Neural cell (in vitro differentiated cells): ENCODE measurements at regions not wholly inside any gene's neighbourhood (a gene's known extent, or its start where the extent isn't known, plus 50 kb on each side); places are given as distances from the start of the nearest gene placed in this dataset.

Experiments
- H2AFZ ChIP-seq: fragments of 200-600, 300-800 bp; sonication (generic), shearing (Covaris generic); 2 replicates; pipeline ENCODE4 v1.6.0; 2014; ENCODE audit warnings: low read depth, mild to moderate bottlenecking, antibody characterized with exemption, low read length, moderate library complexity
- H3F3A ChIP-seq: fragments of 200-600 bp; shearing (Covaris generic); 2 replicates; pipeline ENCODE4 v1.6.1; 2016; ENCODE audit warnings: mild to moderate bottlenecking, moderate library complexity, mixed read lengths, antibody characterized with exemption, low read length; ENCODE audit not compliant: insufficient read depth, poor library complexity, severe bottlenecking
- H3K27ac ChIP-seq: fragments of 200-600, 300-800 bp; sonication (generic), shearing (Covaris generic); 2 replicates; pipeline ENCODE4 v1.5.1; 2014; ENCODE audit warnings: mild to moderate bottlenecking, low read length, moderate library complexity
- H3K27me3 ChIP-seq: fragments of 300-800, 200-600 bp; sonication (generic), shearing (Covaris generic); 2 replicates; pipeline ENCODE4 v1.6.0; 2014; ENCODE audit warnings: mild to moderate bottlenecking, low read depth, low read length, moderate library complexity; ENCODE audit not compliant: insufficient read depth
- H3K36me3 ChIP-seq: fragments of 300-800, 200-600 bp; sonication (generic), shearing (Covaris generic); 2 replicates; pipeline ENCODE4 v1.5.1; 2014; ENCODE audit warnings: mild to moderate bottlenecking, antibody characterized with exemption, low read length, moderate library complexity; ENCODE audit not compliant: insufficient read depth
- H3K4me2 ChIP-seq: fragments of 300-800, 200-600 bp; sonication (generic), shearing (Covaris generic); 2 replicates; pipeline ENCODE4 v1.6.0; 2014; ENCODE audit warnings: mild to moderate bottlenecking, low read length
- H3K4me3 ChIP-seq: fragments of 300-800, 200-600 bp; sonication (generic), shearing (Covaris generic); 2 replicates; pipeline ENCODE4 v1.5.1; 2014; ENCODE audit warnings: mild to moderate bottlenecking, low read length, moderate library complexity
- H3K79me2 ChIP-seq: fragments of 200-600 bp; shearing (Covaris generic); replicated peaks from 2 replicates; pipeline ENCODE4 v1.6.0; 2014; ENCODE audit warnings: mild to moderate bottlenecking, low read length, moderate library complexity; ENCODE audit not compliant: insufficient read depth
- H3K9ac ChIP-seq: fragments of 300-800, 200-600 bp; sonication (generic), shearing (Covaris generic); 2 replicates; pipeline ENCODE4 v1.6.1; 2016; ENCODE audit warnings: mild to moderate bottlenecking, low read length, mixed read lengths
- H3K9me2 ChIP-seq: fragments of 200-600 bp; shearing (Covaris generic); 2 replicates; pipeline ENCODE4 v1.6.1; 2016; ENCODE audit warnings: mild to moderate bottlenecking, low read length, mixed read lengths; ENCODE audit not compliant: insufficient read depth
- H3K9me3 ChIP-seq: fragments of 200-600, 300-800 bp; sonication (generic), shearing (Covaris generic); 2 replicates; pipeline ENCODE4 v1.6.1; 2016; ENCODE audit warnings: mild to moderate bottlenecking, mixed run types, low read length, moderate library complexity, mixed read lengths
- H4K20me1 ChIP-seq: fragments of 200-600 bp; shearing (Covaris generic); 2 replicates; pipeline ENCODE4 v1.6.1; 2016; ENCODE audit warnings: mild to moderate bottlenecking, mixed run types; ENCODE audit not compliant: insufficient read depth
- CTCF ChIP-seq: fragments of 450-650 bp; IDR thresholded peaks from 2 replicates; pipeline ENCODE4 v1.5.1; 2014; ENCODE audit warnings: antibody characterized with exemption, mild to moderate bottlenecking, moderate library complexity; ENCODE audit not compliant: poor library complexity, severe bottlenecking
- EZH2 ChIP-seq: fragments of 200-600, 300-800 bp; shearing (Covaris generic), sonication (generic); IDR thresholded peaks from 2 replicates; pipeline ENCODE4 v1.6.1; 2014; ENCODE audit warnings: antibody characterized with exemption, low read length, borderline replicate concordance, mild to moderate bottlenecking; ENCODE audit not compliant: insufficient read depth, poor library complexity, severe bottlenecking
- RAD21 ChIP-seq: fragments of 450-650 bp; conservative IDR thresholded peaks from 2 replicates; pipeline ENCODE4 v1.6.1; 2014; ENCODE audit warnings: antibody characterized with exemption, mild to moderate bottlenecking, moderate library complexity
- REST ChIP-seq: IDR thresholded peaks from 2 replicates; pipeline ENCODE4 v1.6.1; 2012; ENCODE audit warnings: borderline replicate concordance
- SMC3 ChIP-seq: fragments of 450-650 bp; conservative IDR thresholded peaks from 2 replicates; pipeline ENCODE4 v1.6.1; 2014; ENCODE audit warnings: antibody characterized with exemption, mild to moderate bottlenecking, moderate library complexity; ENCODE audit not compliant: poor library complexity
- TAF1 ChIP-seq: IDR thresholded peaks from 2 replicates; pipeline ENCODE4 v1.6.1; 2012; ENCODE audit warnings: low read depth

- H2AFZ ChIP-seq, result no peak overlapping the region
- H4K20me1 ChIP-seq, result no peaks in the 10 kb centered on the region
- no peaks in the 10 kb centered on the region for H3K79me2 ChIP-seq
- no peaks in the 10 kb centered on the region for H3K36me3 ChIP-seq
- H3K4me3 ChIP-seq, result no peak overlapping the region
- H3K27ac ChIP-seq, result no peak overlapping the region
- TF ChIP-seq RAD21, result no peak
- no peak for TF ChIP-seq CTCF
- no peak for TF ChIP-seq SMC3
- no peak for TF ChIP-seq REST
- no peak for TF ChIP-seq TAF1
- TF ChIP-seq EZH2, result no peak
- no peak overlapping the region for H3K4me2 ChIP-seq
- no peak overlapping the region for H3K9ac ChIP-seq
- H3F3A ChIP-seq, result no peaks in the 10 kb centered on the region
- no peaks in the 10 kb centered on the region for H3K9me2 ChIP-seq
- H3K27me3 ChIP-seq, result no peaks in the 10 kb centered on the region
- no peaks in the 10 kb centered on the region for H3K9me3 ChIP-seq
These were observed 92.8 kb upstream of the FOXC1 start for GRCh38 chr6:1516742-1517520.

GRCh38 chr6:1518855-1519254 is 90.9 kb upstream of the FOXC1 start:
- no peak overlapping the region for H2AFZ ChIP-seq
- TF ChIP-seq REST, result no peak
- no peak for TF ChIP-seq CTCF
- TF ChIP-seq SMC3, result no peak
- TF ChIP-seq EZH2, result no peak
- TF ChIP-seq TAF1, result no peak
- TF ChIP-seq RAD21, result no peak
- H3K79me2 ChIP-seq, result no peaks in the 10 kb centered on the region
- no peaks in the 10 kb centered on the region for H3K9me2 ChIP-seq
- no peaks in the 10 kb centered on the region for H3K9me3 ChIP-seq
- no peaks in the 10 kb centered on the region for H3K36me3 ChIP-seq
- no peaks in the 10 kb centered on the region for H3F3A ChIP-seq
- H3K4me2 ChIP-seq, result no peak overlapping the region
- no peak overlapping the region for H3K4me3 ChIP-seq
- H3K9ac ChIP-seq, result no peak overlapping the region
- no peak overlapping the region for H3K27ac ChIP-seq
- H3K27me3 ChIP-seq, result no peaks in the 10 kb centered on the region
- no peaks in the 10 kb centered on the region for H4K20me1 ChIP-seq
